G401.6 (cell line): ENCODE measurements at regions not wholly inside any gene's neighbourhood (a gene's known extent, or its start where the extent isn't known, plus 50 kb on each side); places are given as distances from the start of the nearest gene placed in this dataset.

Experiments
- FAIRE-seq: peaks from 2 replicates; lab custom pipeline; 2012; peaks lifted over from hg19 to GRCh38; lab: Jason Lieb, UNC

- FAIRE-seq = no peak
Measured at GRCh38 chr12:115070313-115070712, 386.3 kb upstream of the TBX3 start.

GRCh38 chr12:115064296-115064695, 380.3 kb upstream of the TBX3 start:
- FAIRE-seq = no peak

- FAIRE-seq = no peak
Measured at GRCh38 chr12:115062741-115063140, 378.8 kb upstream of the TBX3 start.

- FAIRE-seq = no peak
Measured at GRCh38 chr12:115060477-115061168, 376.6 kb upstream of the TBX3 start.

GRCh38 chr12:115057445-115057844, 373.5 kb upstream of the TBX3 start:
- no peak for FAIRE-seq

- FAIRE-seq = no peak
Measured at GRCh38 chr12:115051378-115051777, 367.4 kb upstream of the TBX3 start.

GRCh38 chr12:115049614-115050013, 365.6 kb upstream of the TBX3 start:
- FAIRE-seq = no peak

- no peak for FAIRE-seq
Measured at GRCh38 chr12:115046805-115047204, 362.8 kb upstream of the TBX3 start.

- no peak for FAIRE-seq
Measured at GRCh38 chr12:115044073-115044472, 360.1 kb upstream of the TBX3 start.

- FAIRE-seq = no peak
Measured at GRCh38 chr12:115043079-115043478, 359.1 kb upstream of the TBX3 start.

- FAIRE-seq = no peak
Measured at GRCh38 chr12:115042341-115042740, 358.4 kb upstream of the TBX3 start.

GRCh38 chr12:115037830-115038229, 353.9 kb upstream of the TBX3 start:
- FAIRE-seq = no peak

GRCh38 chr12:115035535-115036107, 351.6 kb upstream of the TBX3 start:
- FAIRE-seq = no peak

GRCh38 chr12:115032521-115032920, 348.5 kb upstream of the TBX3 start:
- no peak for FAIRE-seq

- FAIRE-seq = no peak
Measured at GRCh38 chr12:115030017-115030416, 346.0 kb upstream of the TBX3 start.

- FAIRE-seq = no peak
Measured at GRCh38 chr12:115024531-115024930, 340.6 kb upstream of the TBX3 start.

- FAIRE-seq = no peak
Measured at GRCh38 chr12:115023279-115024265, 339.6 kb upstream of the TBX3 start.

GRCh38 chr12:115020091-115020490, 336.1 kb upstream of the TBX3 start:
- FAIRE-seq = no peak

- FAIRE-seq = no peak
Measured at GRCh38 chr12:115017346-115017745, 333.4 kb upstream of the TBX3 start.

GRCh38 chr12:115013236-115013981, 329.4 kb upstream of the TBX3 start:
- FAIRE-seq = no peak

- FAIRE-seq = no peak
Measured at GRCh38 chr12:115012861-115013235, 328.9 kb upstream of the TBX3 start.

- FAIRE-seq = no peak
Measured at GRCh38 chr12:115011703-115012102, 327.7 kb upstream of the TBX3 start.
